ENCODE measurements at regions not wholly inside any gene's neighbourhood (a gene's known extent, or its start where the extent isn't known, plus 50 kb on each side); places are given as distances from the start of the nearest gene placed in this dataset.

- TF ChIP-seq UBTF (IDR thresholded peaks at IDR 0.05; ENCODE audit: borderline replicate concordance in 1 of 2, low read depth in 2 of 2, low read length in 2 of 2) = no peak
- no peak for TF ChIP-seq ELF4 (CRISPR knock-in tag; IDR thresholded peaks at IDR 0.05)
- TF ChIP-seq CEBPB (tag; IDR thresholded peaks at IDR 0.05) = no peak
- TF ChIP-seq PKNOX1 (IDR thresholded peaks at IDR 0.05) = no peak
- TF ChIP-seq BRCA1 (IDR thresholded peaks at IDR 0.05) = no peak
- no peak for TF ChIP-seq BRCA1 (CRISPR knock-in tag; IDR thresholded peaks at IDR 0.05)
These were observed 179.2 kb downstream of the C11orf91 start (continued) for GRCh38 chr11:33521384-33521783.

- POLR2A ChIA-PET = no interaction called here
- no peak for ATAC-seq
- intact Hi-C loops (cut with micrococcal nuclease) = no loop called here
These were observed 180.5 kb downstream of the C11orf91 start for GRCh38 chr11:33520112-33520511.

More at GRCh38 chr11:33520112-33520511, 180.5 kb downstream of the C11orf91 start:
- H3K4me3 ChIP-seq = no peak overlapping the region
- no peaks in the 10 kb centered on the region for H3K79me2 ChIP-seq (ENCODE audit: control insufficient read depth, insufficient read depth, low read length)
- CTCF ChIA-PET (ENCODE audit: low intra/inter-chr PET ratio) = no interaction called here
- no TSS peak for BruUV-seq (replicated peaks)
- no peaks in the 10 kb centered on the region for H3K9me1 ChIP-seq (ENCODE audit: control insufficient read depth, insufficient read depth, low read length)
- H2AFZ ChIP-seq (ENCODE audit: low read depth, low read length) = no peak overlapping the region
- FAIRE-seq = no peak
- no peak overlapping the region for H3K4me2 ChIP-seq (ENCODE audit: insufficient read depth, low read length)
- TF ChIP-seq ZNF699 (CRISPR knock-in tag; IDR thresholded peaks at IDR 0.05; ENCODE audit: insufficient replicate concordance) (no peak), ZZZ3 (IDR thresholded peaks at IDR 0.05) (no peak), SRSF9 (IDR thresholded peaks at IDR 0.05; ENCODE audit: borderline replicate concordance, low read depth, low read length) (no peak), ARID1B (IDR thresholded peaks at IDR 0.05) (no peak), MAX (CRISPR knock-in tag; IDR thresholded peaks at IDR 0.05) (no peak), ZBTB33 (CRISPR knock-in tag; IDR thresholded peaks at IDR 0.05) (no peak), ESRRA (IDR thresholded peaks at IDR 0.05; ENCODE audit: borderline replicate concordance, low read depth) (no peak), CHD2 (IDR thresholded peaks at IDR 0.05; ENCODE audit: low read depth, low read length) (no peak)
- no peaks in the 10 kb centered on the region for H3K36me3 ChIP-seq (ENCODE audit: control insufficient read depth, insufficient read depth, low read length)
- WGBS (ENCODE audit: insufficient coverage, low coverage, missing lambda C conversion rate) = 0% methylated on average over 1 of the region's 1 CpG
- H3K27ac ChIP-seq (ENCODE audit: extremely low read depth, low read depth, low read length) = no peak overlapping the region
- H3K9ac ChIP-seq (ENCODE audit: insufficient read depth in 1 of 2, low read depth in 2 of 2, low read length in 2 of 2) = no peak overlapping the region
- no peaks in the 10 kb centered on the region for H3K9me3 ChIP-seq (replicated peaks; ENCODE audit: control insufficient read depth, insufficient read depth, low read depth, low read length)
- DNase-seq (ENCODE audit: extremely low read depth in 1 of 4, low spot score in 3 of 4) = no peak
- H3K27me3 ChIP-seq (ENCODE audit: control insufficient read depth in 2 of 2, insufficient read depth in 2 of 2, low read length in 2 of 2) = no peaks in the 10 kb centered on the region
- H4K20me1 ChIP-seq (replicated peaks; ENCODE audit: control insufficient read depth, insufficient read depth, low read length) = no peaks in the 10 kb centered on the region
- in situ Hi-C loops (cut with MboI) = no loop called here
- H3K4me1 ChIP-seq (replicated peaks in 1 of 2; ENCODE audit: control insufficient read depth in 2 of 2, insufficient read depth in 2 of 2, low read length in 2 of 2) = no peaks in the 10 kb centered on the region

All from K562 (cell line).